ENCODE measurements at regions not wholly inside any gene's neighbourhood (a gene's known extent, or its start where the extent isn't known, plus 50 kb on each side); places are given as distances from the start of the nearest gene placed in this dataset.

- no peak overlapping the region for H3K4me3 ChIP-seq (replicated peaks; ENCODE audit: low read depth, low read length)
- no peak for DNase-seq (ENCODE audit: low read depth)
- TF ChIP-seq, protein P1, sequence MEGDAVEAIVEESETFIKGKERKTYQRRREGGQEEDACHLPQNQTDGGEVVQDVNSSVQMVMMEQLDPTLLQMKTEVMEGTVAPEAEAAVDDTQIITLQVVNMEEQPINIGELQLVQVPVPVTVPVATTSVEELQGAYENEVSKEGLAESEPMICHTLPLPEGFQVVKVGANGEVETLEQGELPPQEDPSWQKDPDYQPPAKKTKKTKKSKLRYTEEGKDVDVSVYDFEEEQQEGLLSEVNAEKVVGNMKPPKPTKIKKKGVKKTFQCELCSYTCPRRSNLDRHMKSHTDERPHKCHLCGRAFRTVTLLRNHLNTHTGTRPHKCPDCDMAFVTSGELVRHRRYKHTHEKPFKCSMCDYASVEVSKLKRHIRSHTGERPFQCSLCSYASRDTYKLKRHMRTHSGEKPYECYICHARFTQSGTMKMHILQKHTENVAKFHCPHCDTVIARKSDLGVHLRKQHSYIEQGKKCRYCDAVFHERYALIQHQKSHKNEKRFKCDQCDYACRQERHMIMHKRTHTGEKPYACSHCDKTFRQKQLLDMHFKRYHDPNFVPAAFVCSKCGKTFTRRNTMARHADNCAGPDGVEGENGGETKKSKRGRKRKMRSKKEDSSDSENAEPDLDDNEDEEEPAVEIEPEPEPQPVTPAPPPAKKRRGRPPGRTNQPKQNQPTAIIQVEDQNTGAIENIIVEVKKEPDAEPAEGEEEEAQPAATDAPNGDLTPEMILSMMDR (IDR thresholded peaks at IDR 0.05; ENCODE audit: low read length, missing control alignments): no peak
These were observed 66.6 kb upstream of the SNTG2 start for GRCh38 chr2:883803-884748.

DNA sequence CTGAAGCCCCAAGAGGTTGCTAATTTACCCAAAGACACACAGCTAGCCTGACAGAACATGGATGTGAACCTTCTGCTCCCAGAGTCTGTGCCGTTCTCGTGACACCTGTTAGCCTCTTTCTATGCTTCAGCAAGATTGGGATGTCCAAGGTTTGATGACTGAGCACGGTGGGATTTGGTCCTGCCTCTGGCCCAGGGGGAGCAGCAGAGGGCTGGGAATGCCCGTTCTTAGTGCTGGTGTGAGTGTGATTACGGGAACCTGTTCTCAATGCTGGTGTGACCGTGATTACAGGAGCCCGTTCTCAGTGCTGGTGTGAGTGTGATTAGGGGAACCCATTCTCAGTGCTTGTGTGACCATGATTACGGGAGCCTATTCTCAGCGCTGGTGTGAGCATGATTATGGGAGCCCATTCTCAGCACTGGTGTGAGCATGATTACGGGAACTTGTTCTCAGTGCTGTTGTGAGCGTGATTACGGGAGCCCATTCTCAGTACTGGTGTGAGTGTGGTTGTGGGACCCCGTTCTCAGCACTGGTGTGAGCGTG lies 67.3 kb upstream of the SNTG2 start:
- TF ChIP-seq, protein P1 (IDR thresholded peaks at IDR 0.05; ENCODE audit: low read length, missing control alignments): no peak
- no peak for DNase-seq (ENCODE audit: low read depth)
- H3K4me3 ChIP-seq (replicated peaks; ENCODE audit: low read depth, low read length): no peak overlapping the region

DNA sequence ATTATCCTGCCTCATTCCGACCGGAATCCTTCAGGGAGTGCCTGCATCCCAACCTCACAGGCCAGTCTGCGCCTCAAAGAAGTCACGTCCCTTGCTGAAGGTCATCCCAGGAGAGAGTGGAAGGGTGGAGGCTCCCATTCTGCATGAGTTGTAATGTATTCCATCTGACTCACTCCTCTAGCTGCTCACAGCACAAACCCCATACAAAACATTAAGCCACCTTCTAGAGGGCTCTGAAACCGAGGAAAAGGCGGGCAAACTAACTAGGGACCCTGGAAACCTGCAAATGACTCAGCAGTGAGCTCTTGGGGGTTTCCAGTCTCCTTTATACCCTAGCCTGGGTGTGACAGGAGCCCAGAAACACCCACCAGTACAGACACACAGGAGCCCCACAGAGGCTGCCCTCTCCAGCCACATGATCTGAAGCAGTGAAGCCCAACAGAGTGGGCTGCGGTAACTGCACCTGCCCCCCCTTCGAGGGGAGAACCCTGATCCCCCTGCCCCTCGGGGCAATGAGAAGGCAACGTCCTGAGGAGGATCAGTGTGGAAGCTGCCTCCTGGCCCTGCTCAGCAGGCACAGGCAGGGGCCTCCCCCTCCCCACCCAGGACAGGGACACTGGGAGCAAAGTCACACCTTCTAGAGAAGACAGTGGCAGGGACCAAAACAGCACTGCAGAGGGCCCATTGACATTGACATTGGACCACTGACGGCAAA lies 69.3 kb upstream of the SNTG2 start:
- H3K4me3 ChIP-seq (replicated peaks; ENCODE audit: low read depth, low read length): no peak overlapping the region
- TF ChIP-seq, protein P1 (IDR thresholded peaks at IDR 0.05; ENCODE audit: low read length, missing control alignments): no peak
- no peak for DNase-seq (ENCODE audit: low read depth)

- no peak for DNase-seq (ENCODE audit: low read depth)
- no peak overlapping the region for H3K4me3 ChIP-seq (replicated peaks; ENCODE audit: low read depth, low read length)
- TF ChIP-seq, protein P1 (IDR thresholded peaks at IDR 0.05; ENCODE audit: low read length, missing control alignments): no peak
These were observed 70.3 kb upstream of the SNTG2 start for GRCh38 chr2:880201-880970.

GRCh38 chr2:879540-879939 lies 71.1 kb upstream of the SNTG2 start:
- no peak overlapping the region for H3K4me3 ChIP-seq (replicated peaks; ENCODE audit: low read depth, low read length)
- TF ChIP-seq, protein P1 (IDR thresholded peaks at IDR 0.05; ENCODE audit: low read length, missing control alignments): no peak
- DNase-seq (ENCODE audit: low read depth): no peak

DNA sequence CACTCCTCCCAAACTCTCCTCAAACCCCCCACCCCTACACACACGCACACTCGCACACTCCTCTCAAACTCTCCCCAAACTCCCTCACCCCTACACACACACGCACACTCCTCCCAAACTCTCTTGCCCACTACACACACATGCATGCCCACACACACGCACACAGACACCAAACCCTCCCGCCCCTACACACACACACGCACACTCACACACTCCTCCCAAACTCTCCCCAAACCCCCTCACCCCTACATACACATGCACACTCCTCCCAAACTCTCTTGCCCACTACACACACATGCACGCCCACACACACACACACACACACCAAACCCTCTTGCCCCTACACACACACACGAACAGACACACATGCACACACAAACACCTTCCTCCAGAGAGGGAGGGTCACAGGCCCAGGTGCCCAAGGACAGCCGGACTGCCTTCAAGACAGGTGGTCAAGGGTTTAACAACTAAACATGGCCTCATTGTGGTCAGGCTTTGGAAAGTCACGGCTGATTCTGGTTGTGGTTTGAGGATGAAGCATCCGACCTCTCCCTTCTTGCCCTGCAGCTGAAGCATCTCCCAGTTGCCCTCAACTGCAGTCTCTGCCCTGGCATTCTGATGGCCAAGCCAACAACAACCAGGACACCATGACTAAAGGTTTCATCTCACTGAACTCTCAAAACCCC lies 72.3 kb upstream of the SNTG2 start:
- TF ChIP-seq, protein P1 (IDR thresholded peaks at IDR 0.05; ENCODE audit: low read length, missing control alignments): no peak
- no peak for DNase-seq (ENCODE audit: low read depth)
- no peak overlapping the region for H3K4me3 ChIP-seq (replicated peaks; ENCODE audit: low read depth, low read length)
